Thyroid gland (tissue), 4 donors: ENCODE measurements at regions not wholly inside any gene's neighbourhood (a gene's known extent, or its start where the extent isn't known, plus 50 kb on each side); places are given as distances from the start of the nearest gene placed in this dataset.

Source experiments
- DNase-seq, 2 donors: peaks; one replicate each; pipeline ENCODE4 v3.0.0-alpha.2; 2019
- H3K27ac ChIP-seq, 3 donors: fragments of 200-600 bp; sonication (generic); 1 replicate in 2 of 3; 2 replicates in 1 of 3; pipeline ENCODE4 v1.5.1; 2016 to 2019; ENCODE audit warnings: mild to moderate bottlenecking in 1 of 3, moderate library complexity in 1 of 3
- H3K27me3 ChIP-seq: fragments of 200-600 bp; sonication (generic); one replicate; pipeline ENCODE4 v1.5.1; 2019
- H3K36me3 ChIP-seq, 2 donors: fragments of 200-600 bp; sonication (generic); one replicate each; pipeline ENCODE4 v1.5.1; 2016 to 2019
- H3K4me1 ChIP-seq, 2 donors: fragments of 200-600 bp; sonication (generic); one replicate each; pipeline ENCODE4 v1.5.1; 2017 to 2019
- H3K4me3 ChIP-seq, 3 donors: fragments of 200-600 bp; sonication (generic); replicated peaks in 1 of 3; 1 replicate in 2 of 3; 2 replicates in 1 of 3; pipeline ENCODE4 v1.5.1; 2016; ENCODE audit warnings: mild to moderate bottlenecking in 1 of 3
- H3K9me3 ChIP-seq: fragments of 200-600 bp; sonication (generic); one replicate; pipeline ENCODE4 v1.5.1; 2017
- POLR2A ChIP-seq, 2 donors: fragments of 450-650 bp; IDR thresholded peaks; one replicate each; pipeline ENCODE4 v1.6.1; 2017; ENCODE audit warnings: antibody characterized with exemption in 2 of 2, mild to moderate bottlenecking in 2 of 2, moderate library complexity in 1 of 2
- WGBS, 2 donors: methylation state at CpG; one replicate each; pipeline ENCODE4 v1.1.5; 2017; 5-methylcytosine and 5-hydroxymethylcytosine counted together
- intact Hi-C: fragments of 100-400 bp; cut with DNase I; formaldehyde crosslinking; loops from one replicate; pipeline ENCODE4 v1.15.1; 2023
- TF ChIP-seq, protein P1 (sequence below), 6 experiments: fragments of 200-600 bp in 3 of 6; fragments of 450-650 bp in 3 of 6; sonication (generic) in 3 of 6; IDR thresholded peaks; one replicate each; pipeline ENCODE4 v1.5.1; 2016 to 2019; ENCODE audit warnings: antibody characterized with exemption in 6 of 6, mild to moderate bottlenecking in 2 of 6, inconsistent platforms in 1 of 6, moderate library complexity in 1 of 6

GRCh38 chr1:87951409-87951808 lies 622.7 kb downstream of the LMO4 start:
- Histone ChIP-seq H3K4me3 (no peak overlapping the region), H3K9me3 (no peaks in the 10 kb centered on the region), H3K36me3 (no peaks in the 10 kb centered on the region), H3K27me3 (no peaks in the 10 kb centered on the region), H3K27ac (peak overlapping the region in 1 of 3 donors; percentile 27), H3K4me1 (peaks cover 4 to 9% of the 10 kb centered on the region in 2 donors)
- TF ChIP-seq, protein P1, sequence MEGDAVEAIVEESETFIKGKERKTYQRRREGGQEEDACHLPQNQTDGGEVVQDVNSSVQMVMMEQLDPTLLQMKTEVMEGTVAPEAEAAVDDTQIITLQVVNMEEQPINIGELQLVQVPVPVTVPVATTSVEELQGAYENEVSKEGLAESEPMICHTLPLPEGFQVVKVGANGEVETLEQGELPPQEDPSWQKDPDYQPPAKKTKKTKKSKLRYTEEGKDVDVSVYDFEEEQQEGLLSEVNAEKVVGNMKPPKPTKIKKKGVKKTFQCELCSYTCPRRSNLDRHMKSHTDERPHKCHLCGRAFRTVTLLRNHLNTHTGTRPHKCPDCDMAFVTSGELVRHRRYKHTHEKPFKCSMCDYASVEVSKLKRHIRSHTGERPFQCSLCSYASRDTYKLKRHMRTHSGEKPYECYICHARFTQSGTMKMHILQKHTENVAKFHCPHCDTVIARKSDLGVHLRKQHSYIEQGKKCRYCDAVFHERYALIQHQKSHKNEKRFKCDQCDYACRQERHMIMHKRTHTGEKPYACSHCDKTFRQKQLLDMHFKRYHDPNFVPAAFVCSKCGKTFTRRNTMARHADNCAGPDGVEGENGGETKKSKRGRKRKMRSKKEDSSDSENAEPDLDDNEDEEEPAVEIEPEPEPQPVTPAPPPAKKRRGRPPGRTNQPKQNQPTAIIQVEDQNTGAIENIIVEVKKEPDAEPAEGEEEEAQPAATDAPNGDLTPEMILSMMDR (IDR thresholded peaks at IDR 0.05), result no peak
- TF ChIP-seq POLR2A (IDR thresholded peaks at IDR 0.05), result no peak
- 84 to 86% methylated on average over 2 of the region's 2 CpGs for WGBS, 2 donors
- no peak for DNase-seq
- intact Hi-C loops, result loop anchor here (10.0 kb wide), 2 partner anchors 617 to 657 kb away; no protein-coding TSS in a partner anchor

GRCh38 chr1:87951852-87952251 lies 623.2 kb downstream of the LMO4 start:
- WGBS, 2 donors, result 25 to 38% methylated on average over 4 of the region's 4 CpGs
- H3K36me3 ChIP-seq, result no peaks in the 10 kb centered on the region
- no peaks in the 10 kb centered on the region for H3K27me3 ChIP-seq
- H3K9me3 ChIP-seq, result no peaks in the 10 kb centered on the region
- no peak for TF ChIP-seq POLR2A (IDR thresholded peaks at IDR 0.05)
- TF ChIP-seq, protein P1 (IDR thresholded peaks at IDR 0.05), result no peak
- H3K4me3 ChIP-seq, result no peak overlapping the region
- DNase-seq, result peak; percentile 51 to 64
- H3K4me1 ChIP-seq, result peaks cover 6 to 11% of the 10 kb centered on the region in 2 donors
- peak overlapping the region in 1 of 3 donors; percentile 27 for H3K27ac ChIP-seq
- intact Hi-C loops, result loop anchor here (10.0 kb wide), 2 partner anchors 617 to 657 kb away; no protein-coding TSS in a partner anchor

DNA sequence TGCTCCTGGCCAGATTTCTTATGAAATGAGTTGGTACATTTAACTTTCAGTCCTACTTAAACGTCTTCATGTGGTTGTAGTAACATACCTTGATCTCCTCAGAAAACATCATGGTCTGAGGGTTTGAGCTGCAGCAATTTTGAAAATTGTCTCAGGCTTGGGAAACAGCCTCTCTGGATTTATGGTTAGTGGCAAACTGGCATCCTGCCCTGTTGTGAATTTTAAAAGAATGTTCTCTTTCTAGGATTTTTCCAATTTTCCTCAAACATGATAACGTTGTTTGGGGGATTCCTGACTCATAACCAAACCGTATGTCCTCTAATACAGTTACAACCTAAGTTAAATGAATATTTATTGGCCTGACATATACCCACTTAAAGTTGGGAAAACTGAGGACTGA lies 624.4 kb downstream of the LMO4 start:
- 79 to 84% methylated on average over 3 of the region's 3 CpGs for WGBS, 2 donors
- Histone ChIP-seq H3K36me3 (no peaks in the 10 kb centered on the region), H3K9me3 (no peaks in the 10 kb centered on the region), H3K27ac (no peak overlapping the region), H3K27me3 (no peaks in the 10 kb centered on the region), H3K4me3 (no peak overlapping the region), H3K4me1 (peaks cover 17 to 24% of the 10 kb centered on the region in 2 donors)
- TF ChIP-seq, protein P1 (IDR thresholded peaks at IDR 0.05), result no peak
- TF ChIP-seq POLR2A (IDR thresholded peaks at IDR 0.05), result no peak
- intact Hi-C loops, result loop anchor here (10.0 kb wide), 2 partner anchors 618 to 658 kb away; no protein-coding TSS in a partner anchor
- no peak for DNase-seq

- WGBS, 2 donors, result 37 to 38% methylated on average over 3 of the region's 3 CpGs
- DNase-seq, result peak; percentile 43 to 56
- H3K27me3 ChIP-seq, result no peaks in the 10 kb centered on the region
- H3K27ac ChIP-seq, result no peak overlapping the region
- H3K36me3 ChIP-seq, result no peaks in the 10 kb centered on the region
- no peaks in the 10 kb centered on the region for H3K9me3 ChIP-seq
- intact Hi-C loops, result loop anchor here (10.0 kb wide), 2 partner anchors 619 to 659 kb away; no protein-coding TSS in a partner anchor
- TF ChIP-seq, protein P1 (IDR thresholded peaks at IDR 0.05), result peak in 5 of 6 experiments; percentile 26 to 66 (median 52)
- TF ChIP-seq POLR2A (IDR thresholded peaks at IDR 0.05), result no peak
- H3K4me3 ChIP-seq, result no peak overlapping the region
- peaks cover 25 to 30% of the 10 kb centered on the region in 2 donors for H3K4me1 ChIP-seq
These were observed 625.2 kb downstream of the LMO4 start for GRCh38 chr1:87953732-87954344.

GRCh38 chr1:87955038-87955437 lies 626.4 kb downstream of the LMO4 start:
- H3K9me3 ChIP-seq, result no peaks in the 10 kb centered on the region
- H3K4me1 ChIP-seq, result peaks cover 34 to 36% of the 10 kb centered on the region in 2 donors
- no peaks in the 10 kb centered on the region for H3K27me3 ChIP-seq
- TF ChIP-seq, protein P1 (IDR thresholded peaks at IDR 0.05), result no peak
- TF ChIP-seq POLR2A (IDR thresholded peaks at IDR 0.05), result no peak
- H3K27ac ChIP-seq, result peak overlapping the region in 1 of 3 donors; percentile 9
- no peak for DNase-seq
- no peaks in the 10 kb centered on the region for H3K36me3 ChIP-seq
- 50 to 55% methylated on average over 5 of the region's 5 CpGs for WGBS, 2 donors
- intact Hi-C loops, result loop anchor here (10.0 kb wide), 2 partner anchors 620 to 660 kb away; no protein-coding TSS in a partner anchor
- H3K4me3 ChIP-seq, result no peak overlapping the region
